ENCODE measurements at regions not wholly inside any gene's neighbourhood (a gene's known extent, or its start where the extent isn't known, plus 50 kb on each side); places are given as distances from the start of the nearest gene placed in this dataset.

DNA sequence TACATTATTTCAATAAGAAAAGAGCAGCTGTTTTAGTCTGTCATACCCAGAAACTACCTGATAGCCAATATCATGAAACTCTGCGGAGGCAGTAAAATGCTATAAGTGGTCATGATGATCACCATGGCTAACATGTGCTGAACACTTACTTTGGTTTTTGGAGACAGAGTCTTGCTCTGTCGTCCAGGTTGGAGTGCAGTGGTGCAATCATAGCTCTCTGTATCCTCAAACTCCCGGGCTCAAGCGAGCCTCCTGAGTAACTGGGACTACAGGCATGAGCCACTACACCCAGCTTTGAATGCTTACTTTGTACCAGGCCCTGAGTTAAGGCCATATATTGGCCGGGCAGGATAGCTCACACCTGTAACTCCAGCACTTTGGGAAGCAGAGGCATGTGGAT is 101.2 kb upstream of the DHX40 start:
- TF ChIP-seq, protein P1, sequence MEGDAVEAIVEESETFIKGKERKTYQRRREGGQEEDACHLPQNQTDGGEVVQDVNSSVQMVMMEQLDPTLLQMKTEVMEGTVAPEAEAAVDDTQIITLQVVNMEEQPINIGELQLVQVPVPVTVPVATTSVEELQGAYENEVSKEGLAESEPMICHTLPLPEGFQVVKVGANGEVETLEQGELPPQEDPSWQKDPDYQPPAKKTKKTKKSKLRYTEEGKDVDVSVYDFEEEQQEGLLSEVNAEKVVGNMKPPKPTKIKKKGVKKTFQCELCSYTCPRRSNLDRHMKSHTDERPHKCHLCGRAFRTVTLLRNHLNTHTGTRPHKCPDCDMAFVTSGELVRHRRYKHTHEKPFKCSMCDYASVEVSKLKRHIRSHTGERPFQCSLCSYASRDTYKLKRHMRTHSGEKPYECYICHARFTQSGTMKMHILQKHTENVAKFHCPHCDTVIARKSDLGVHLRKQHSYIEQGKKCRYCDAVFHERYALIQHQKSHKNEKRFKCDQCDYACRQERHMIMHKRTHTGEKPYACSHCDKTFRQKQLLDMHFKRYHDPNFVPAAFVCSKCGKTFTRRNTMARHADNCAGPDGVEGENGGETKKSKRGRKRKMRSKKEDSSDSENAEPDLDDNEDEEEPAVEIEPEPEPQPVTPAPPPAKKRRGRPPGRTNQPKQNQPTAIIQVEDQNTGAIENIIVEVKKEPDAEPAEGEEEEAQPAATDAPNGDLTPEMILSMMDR (IDR thresholded peaks at IDR 0.05; ENCODE audit: poor library complexity, severe bottlenecking): no peak
- Histone ChIP-seq H3K9me3 (ENCODE audit: severe bottlenecking) (no peaks in the 10 kb centered on the region), H3K36me3 (ENCODE audit: low read depth) (no peaks in the 10 kb centered on the region), H3K27ac (ENCODE audit: poor library complexity, severe bottlenecking) (no peak overlapping the region), H3K4me3 (ENCODE audit: severe bottlenecking) (no peak overlapping the region), H3K4me1 (ENCODE audit: insufficient read depth, poor library complexity, severe bottlenecking) (no peaks in the 10 kb centered on the region), H3K27me3 (ENCODE audit: insufficient read depth, poor library complexity, severe bottlenecking) (no peaks in the 10 kb centered on the region)
- ATAC-seq (ENCODE audit: low read depth) (no peak), DNase-seq (ENCODE audit: low spot score) (no peak)

DNA sequence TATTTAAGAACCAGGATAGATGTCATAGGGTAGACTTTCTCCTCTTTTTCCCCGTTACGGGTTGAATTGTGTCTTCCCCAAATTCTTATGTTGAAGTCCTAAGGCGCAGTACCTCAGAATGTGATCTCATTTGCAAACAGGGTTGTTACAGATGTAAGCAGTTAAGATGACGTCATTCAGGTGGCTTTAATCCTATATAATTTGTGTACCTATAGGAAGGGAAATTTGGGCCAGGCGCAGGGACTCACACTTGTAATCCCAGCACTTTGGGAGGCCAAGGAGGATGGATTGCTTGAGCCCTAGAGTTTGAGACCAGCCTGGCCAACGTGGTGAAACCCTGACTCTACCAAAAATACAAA is 99.5 kb upstream of the DHX40 start:
- TF ChIP-seq, protein P1 (IDR thresholded peaks at IDR 0.05; ENCODE audit: poor library complexity, severe bottlenecking): no peak
- no peaks in the 10 kb centered on the region for H3K36me3 ChIP-seq (ENCODE audit: low read depth)
- H3K9me3 ChIP-seq (ENCODE audit: severe bottlenecking): no peaks in the 10 kb centered on the region
- no peak for DNase-seq (ENCODE audit: low spot score)
- H3K4me1 ChIP-seq (ENCODE audit: insufficient read depth, poor library complexity, severe bottlenecking): no peaks in the 10 kb centered on the region
- H3K27ac ChIP-seq (ENCODE audit: poor library complexity, severe bottlenecking): no peak overlapping the region
- no peaks in the 10 kb centered on the region for H3K27me3 ChIP-seq (ENCODE audit: insufficient read depth, poor library complexity, severe bottlenecking)
- ATAC-seq (ENCODE audit: low read depth): no peak
- no peak overlapping the region for H3K4me3 ChIP-seq (ENCODE audit: severe bottlenecking)

DNA sequence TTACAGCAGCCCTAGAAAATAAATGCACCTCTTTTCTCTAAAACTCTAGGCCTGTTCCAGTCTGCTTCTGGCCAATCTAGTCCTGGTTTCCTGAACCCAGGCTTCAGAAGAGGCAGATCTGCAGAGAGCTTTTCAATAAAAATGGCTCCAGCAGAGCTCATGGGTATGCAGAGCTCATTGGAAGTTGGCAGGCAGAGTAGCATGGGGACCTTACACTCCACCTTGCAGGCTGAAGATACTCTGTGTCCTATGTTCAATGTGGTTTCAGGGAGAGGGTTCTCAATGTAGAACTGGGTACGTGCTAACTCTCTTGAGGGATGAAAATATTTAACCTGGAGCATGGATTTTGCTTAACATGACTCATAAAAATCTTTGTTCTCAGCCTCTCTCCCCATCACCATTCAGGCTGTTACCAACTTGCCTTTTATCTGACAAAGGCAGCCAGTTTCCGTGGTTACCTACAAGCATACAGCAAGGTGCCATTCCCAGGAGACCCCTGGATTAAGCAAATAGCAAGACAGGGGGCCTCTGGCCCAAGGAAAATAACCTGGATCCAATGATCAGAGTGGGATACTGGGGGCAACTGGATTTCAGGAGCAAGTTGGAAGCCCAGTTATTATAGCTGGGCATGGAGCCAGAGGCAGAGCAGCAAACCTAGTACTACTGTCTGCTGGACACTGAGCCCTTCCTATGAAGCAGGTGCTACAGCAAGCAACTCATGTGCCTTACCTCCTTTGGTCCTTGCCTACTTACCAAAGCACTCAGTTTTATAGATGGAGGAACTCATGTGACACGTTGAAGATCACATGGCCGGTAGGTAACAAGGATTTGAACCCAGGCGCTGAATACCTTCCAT is 98.2 kb upstream of the DHX40 start:
- TF ChIP-seq, protein P1 (IDR thresholded peaks at IDR 0.05; ENCODE audit: poor library complexity, severe bottlenecking): no peak
- no peak for ATAC-seq (ENCODE audit: low read depth)
- H3K4me1 ChIP-seq (ENCODE audit: insufficient read depth, poor library complexity, severe bottlenecking): no peaks in the 10 kb centered on the region

GRCh38 chr17:59469786-59470485 is 95.5 kb upstream of the DHX40 start:
- H3K36me3 ChIP-seq (ENCODE audit: low read depth): no peaks in the 10 kb centered on the region
- ATAC-seq (ENCODE audit: low read depth): no peak
- no peak for DNase-seq (ENCODE audit: low spot score)
- H3K4me1 ChIP-seq (ENCODE audit: insufficient read depth, poor library complexity, severe bottlenecking): no peaks in the 10 kb centered on the region
- H3K4me3 ChIP-seq (ENCODE audit: severe bottlenecking): no peak overlapping the region
- TF ChIP-seq, protein P1 (IDR thresholded peaks at IDR 0.05; ENCODE audit: poor library complexity, severe bottlenecking): no peak
- H3K27me3 ChIP-seq (ENCODE audit: insufficient read depth, poor library complexity, severe bottlenecking): no peaks in the 10 kb centered on the region
- no peak overlapping the region for H3K27ac ChIP-seq (ENCODE audit: poor library complexity, severe bottlenecking)
- no peaks in the 10 kb centered on the region for H3K9me3 ChIP-seq (ENCODE audit: severe bottlenecking)

More for the DNA sequence above, 98.2 kb upstream of the DHX40 start:
- Histone ChIP-seq H3K27me3 (ENCODE audit: insufficient read depth, poor library complexity, severe bottlenecking) (no peaks in the 10 kb centered on the region), H3K9me3 (ENCODE audit: severe bottlenecking) (no peaks in the 10 kb centered on the region), H3K36me3 (ENCODE audit: low read depth) (no peaks in the 10 kb centered on the region), H3K4me3 (ENCODE audit: severe bottlenecking) (no peak overlapping the region), H3K27ac (ENCODE audit: poor library complexity, severe bottlenecking) (no peak overlapping the region)
- no peak for DNase-seq (ENCODE audit: low spot score)
